Ovary (tissue), 7 donors: ENCODE measurements at regions not wholly inside any gene's neighbourhood (a gene's known extent, or its start where the extent isn't known, plus 50 kb on each side); places are given as distances from the start of the nearest gene placed in this dataset.

Experiments
- DNase-seq, 5 donors: peaks; one replicate each; pipeline ENCODE4 v3.0.0-alpha.2; 2019 to 2020
- H3K27ac ChIP-seq, 2 donors: fragments of 200-600 bp; one replicate each; pipeline versions ENCODE4 v1.5.1 to v1.8.0; 2019 to 2022
- H3K27me3 ChIP-seq: fragments of 200-600 bp; one replicate; pipeline ENCODE4 v1.8.0; 2022
- H3K36me3 ChIP-seq: fragments of 200-600 bp; sonication (generic); one replicate; pipeline ENCODE4 v1.5.1; 2019
- H3K4me1 ChIP-seq: one replicate; pipeline ENCODE4 v1.8.1; 2013; ENCODE audit warnings: mild to moderate bottlenecking, moderate library complexity; ENCODE audit not compliant: insufficient read depth
- H3K4me3 ChIP-seq: fragments of 200-600 bp; sonication (generic); one replicate; pipeline ENCODE4 v1.5.1; 2017
- H3K9me3 ChIP-seq, 2 donors: fragments of 200-600 bp in 1 of 2; sonication (generic) in 1 of 2; one replicate each; pipeline versions ENCODE4 v1.5.1 to v1.8.1; 2013 to 2019; ENCODE audit warnings: mild to moderate bottlenecking in 1 of 2, moderate library complexity in 1 of 2
- EP300 ChIP-seq: sonication (generic); formaldehyde crosslinking; IDR thresholded peaks from one replicate; pipeline ENCODE4 v1.6.1; 2017; ENCODE audit warnings: antibody characterized with exemption
- POLR2A ChIP-seq: fragments of 450-650 bp; IDR thresholded peaks from one replicate; pipeline ENCODE4 v1.6.1; 2017; ENCODE audit warnings: antibody characterized with exemption, mild to moderate bottlenecking, moderate library complexity
- WGBS, 3 donors: extraction: QIAGEN DNeasy Blood & Tissue Kit in 1 of 3; methylation state at CpG; one replicate each; pipeline versions ENCODE4 v1.1.5 to v1.1.7; 2013 to 2017; 5-methylcytosine and 5-hydroxymethylcytosine counted together
- intact Hi-C, 4 donors: fragments of 100-400 bp; cut with DNase I; formaldehyde crosslinking; loops; one replicate each; pipeline versions ENCODE4 v1.11.0 to v1.15.1; 2022 to 2023
- TF ChIP-seq, protein P1 (sequence below), 3 donors: fragments of 450-650 bp in 2 of 3; fragments of 200-600 bp in 1 of 3; IDR thresholded peaks; one replicate each; pipeline versions ENCODE4 v1.5.1 to v1.8.0; 2016 to 2022; ENCODE audit warnings: antibody characterized with exemption in 3 of 3, mild to moderate bottlenecking in 1 of 3
- donor health status: DM: no; HTN: no; CAD: no; lungs with moderate emphysema.
- donor health status: DM: no; HTN: no; CAD: no.
- donor health status: Bipolar disorder and iron deficiency.
- donor health status: DM: no; HTN: no; CAD: no.
- donor health status: DM: yes; HTN: yes; CAD: no.

DNA sequence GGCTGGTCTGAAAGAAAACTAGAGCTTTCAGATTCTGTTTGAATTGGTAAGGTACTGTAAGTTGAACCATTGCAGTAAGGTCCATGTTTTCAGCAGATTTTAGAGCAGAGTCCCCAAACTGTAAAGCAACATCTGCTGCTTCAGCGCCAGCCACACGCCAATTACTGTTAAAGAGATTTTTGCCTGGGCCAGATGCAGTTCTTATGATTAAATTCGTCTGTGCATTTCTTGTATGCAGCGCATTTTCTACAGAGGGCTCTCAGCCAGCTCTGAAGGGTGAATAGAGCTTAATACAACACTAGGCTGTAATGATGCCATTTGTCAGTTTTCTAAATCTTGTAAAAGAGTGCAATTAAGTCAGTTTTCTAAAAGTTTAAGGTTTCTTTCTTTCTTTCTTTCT lies 246.3 kb downstream of the COX7C start:
- Histone ChIP-seq H3K36me3 (no peaks in the 10 kb centered on the region), H3K27ac (no peak overlapping the region), H3K4me3 (no peak overlapping the region), H3K9me3 (no peaks in the 10 kb centered on the region), H3K4me1 (no peaks in the 10 kb centered on the region), H3K27me3 (peaks cover 2% of the 10 kb centered on the region)
- intact Hi-C loops = no loop called here
- DNase-seq = no peak
- 71 to 84% (median 82%) methylated on average over 4 of the region's 4 CpGs for WGBS, 3 donors
- TF ChIP-seq EP300 (no peak), POLR2A (no peak)
- TF ChIP-seq, protein P1, sequence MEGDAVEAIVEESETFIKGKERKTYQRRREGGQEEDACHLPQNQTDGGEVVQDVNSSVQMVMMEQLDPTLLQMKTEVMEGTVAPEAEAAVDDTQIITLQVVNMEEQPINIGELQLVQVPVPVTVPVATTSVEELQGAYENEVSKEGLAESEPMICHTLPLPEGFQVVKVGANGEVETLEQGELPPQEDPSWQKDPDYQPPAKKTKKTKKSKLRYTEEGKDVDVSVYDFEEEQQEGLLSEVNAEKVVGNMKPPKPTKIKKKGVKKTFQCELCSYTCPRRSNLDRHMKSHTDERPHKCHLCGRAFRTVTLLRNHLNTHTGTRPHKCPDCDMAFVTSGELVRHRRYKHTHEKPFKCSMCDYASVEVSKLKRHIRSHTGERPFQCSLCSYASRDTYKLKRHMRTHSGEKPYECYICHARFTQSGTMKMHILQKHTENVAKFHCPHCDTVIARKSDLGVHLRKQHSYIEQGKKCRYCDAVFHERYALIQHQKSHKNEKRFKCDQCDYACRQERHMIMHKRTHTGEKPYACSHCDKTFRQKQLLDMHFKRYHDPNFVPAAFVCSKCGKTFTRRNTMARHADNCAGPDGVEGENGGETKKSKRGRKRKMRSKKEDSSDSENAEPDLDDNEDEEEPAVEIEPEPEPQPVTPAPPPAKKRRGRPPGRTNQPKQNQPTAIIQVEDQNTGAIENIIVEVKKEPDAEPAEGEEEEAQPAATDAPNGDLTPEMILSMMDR (IDR thresholded peaks at IDR 0.05) = no peak

DNA sequence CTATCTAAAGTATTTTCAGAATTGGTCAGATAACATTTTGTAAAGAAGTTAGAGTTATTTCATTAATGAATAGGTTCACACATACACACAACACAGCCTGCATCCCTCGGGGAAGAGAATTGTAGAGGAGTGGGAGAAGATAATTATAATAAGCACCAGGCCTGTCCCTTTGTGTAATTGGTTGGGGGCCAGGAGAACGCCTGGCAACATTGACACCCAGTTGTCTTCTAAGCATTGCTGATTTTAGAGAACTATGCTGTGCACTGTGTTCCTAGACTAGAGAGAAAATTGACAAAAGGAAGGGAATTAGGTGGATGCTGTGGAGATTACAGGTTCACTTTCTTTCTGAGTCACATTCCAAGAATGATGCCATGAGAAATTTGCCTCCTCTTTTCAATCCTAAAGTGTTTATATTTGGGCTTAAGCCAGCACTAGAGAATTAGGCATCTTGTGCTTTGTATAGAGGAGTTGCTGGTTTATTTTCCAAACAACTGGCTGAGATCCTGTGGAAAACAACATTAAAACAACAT lies 247.6 kb downstream of the COX7C start:
- Histone ChIP-seq H3K4me3 (no peak overlapping the region), H3K27ac (no peak overlapping the region), H3K27me3 (peaks cover 2% of the 10 kb centered on the region), H3K9me3 (no peaks in the 10 kb centered on the region), H3K4me1 (no peaks in the 10 kb centered on the region), H3K36me3 (no peaks in the 10 kb centered on the region)
- no peak for DNase-seq
- TF ChIP-seq EP300 (no peak), POLR2A (no peak)
- TF ChIP-seq, protein P1 (IDR thresholded peaks at IDR 0.05) = no peak
- WGBS, 3 donors = 16 to 24% (median 19%) methylated on average over 2 of the region's 2 CpGs
- intact Hi-C loops = no loop called here

DNA sequence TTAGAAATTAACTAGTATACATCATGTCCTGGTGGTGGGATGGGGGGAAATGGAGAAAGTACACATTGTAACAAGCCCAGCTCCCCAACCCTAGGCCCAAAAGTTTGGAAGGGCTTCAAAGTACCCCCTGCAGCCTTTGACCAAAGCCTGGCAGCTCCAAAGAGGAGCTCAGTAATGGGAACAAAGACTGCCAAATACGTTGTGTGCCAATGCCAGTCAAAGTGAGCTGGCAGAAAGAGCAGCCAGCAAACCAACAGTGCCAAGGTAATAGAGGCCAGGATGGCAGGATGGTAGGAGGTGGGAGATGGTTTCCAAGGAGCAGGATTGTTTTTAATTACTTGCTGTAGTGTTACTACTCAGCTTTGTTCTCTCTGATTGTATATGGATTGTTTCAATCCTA lies 248.3 kb downstream of the COX7C start:
- Histone ChIP-seq H3K9me3 (no peaks in the 10 kb centered on the region), H3K27ac (no peak overlapping the region), H3K27me3 (peaks cover 2% of the 10 kb centered on the region), H3K36me3 (no peaks in the 10 kb centered on the region), H3K4me3 (no peak overlapping the region), H3K4me1 (no peaks in the 10 kb centered on the region)
- DNase-seq = no peak
- TF ChIP-seq, protein P1 (IDR thresholded peaks at IDR 0.05) = no peak
- TF ChIP-seq EP300 = no peak
- TF ChIP-seq POLR2A = no peak
- intact Hi-C loops = no loop called here
- 56 to 73% (median 64%) methylated on average over 1 of the region's 1 CpG for WGBS, 3 donors

DNA sequence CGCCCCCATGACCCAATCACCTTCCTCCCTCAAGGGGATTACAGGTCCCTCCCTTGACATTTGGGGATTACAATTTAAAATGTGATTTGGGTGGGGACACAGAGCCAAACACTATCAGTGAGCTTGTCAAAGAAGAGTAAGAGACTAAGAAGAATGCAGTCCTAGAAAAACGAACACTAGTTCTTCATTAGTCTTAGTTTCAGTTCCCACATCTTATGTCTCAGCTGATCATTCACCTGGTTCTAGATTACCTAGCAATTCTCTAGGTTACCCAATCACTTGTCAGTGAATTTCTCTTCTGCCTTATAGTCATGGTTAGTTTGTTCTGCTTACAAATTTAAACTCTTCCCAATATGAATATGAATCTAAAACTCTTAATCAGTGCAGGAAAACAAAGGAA lies 251.5 kb downstream of the COX7C start:
- WGBS, 3 donors = 46 to 81% (median 79%) methylated on average over 2 of the region's 2 CpGs
- Histone ChIP-seq H3K4me3 (no peak overlapping the region), H3K27ac (no peak overlapping the region), H3K4me1 (no peaks in the 10 kb centered on the region), H3K36me3 (no peaks in the 10 kb centered on the region), H3K27me3 (no peaks in the 10 kb centered on the region), H3K9me3 (no peaks in the 10 kb centered on the region)
- no peak for DNase-seq
- intact Hi-C loops = no loop called here
- TF ChIP-seq POLR2A (no peak), EP300 (no peak)
- TF ChIP-seq, protein P1 (IDR thresholded peaks at IDR 0.05) = no peak
